Stomach (tissue), 8 donors: ENCODE measurements at regions not wholly inside any gene's neighbourhood (a gene's known extent, or its start where the extent isn't known, plus 50 kb on each side); places are given as distances from the start of the nearest gene placed in this dataset.

Experiments used
- DNase-seq, 2 donors: peaks; one replicate each; pipeline versions ENCODE4 v3.0.0 to v3.0.0-alpha.2; 2013 to 2019
- H3K27ac ChIP-seq, 5 donors: fragments of 200-600 bp in 4 of 5; sonication (generic) in 4 of 5; one replicate each; pipeline ENCODE4 v1.5.1; 2013 to 2019; ENCODE audit warnings: mild to moderate bottlenecking in 1 of 5, moderate library complexity in 1 of 5
- H3K27me3 ChIP-seq, 3 donors: fragments of 200-600 bp; sonication (generic); one replicate each; pipeline ENCODE4 v1.5.1; 2017 to 2019; ENCODE audit warnings: mixed run types in 1 of 3
- H3K36me3 ChIP-seq, 4 donors: fragments of 200-600 bp; sonication (generic); 1 replicate in 3 of 4; 2 replicates in 1 of 4; pipeline ENCODE4 v1.5.1; 2016 to 2019
- H3K4me1 ChIP-seq, 4 donors: fragments of 200-600 bp; sonication (generic); one replicate each; pipeline ENCODE4 v1.5.1; 2016 to 2019
- H3K4me3 ChIP-seq, 4 donors: fragments of 200-600 bp; sonication (generic) in 3 of 4; one replicate each; pipeline ENCODE4 v1.5.1; 2016 to 2019; ENCODE audit warnings: mild to moderate bottlenecking in 1 of 4
- H3K9me3 ChIP-seq, 4 donors: fragments of 200-600 bp; sonication (generic); one replicate each; pipeline ENCODE4 v1.5.1; 2016 to 2019
- CTCF ChIP-seq, 7 experiments: fragments of 450-650 bp in 4 of 7; fragments of 200-600 bp in 3 of 7; sonication (generic) in 3 of 7; IDR thresholded peaks; one replicate each; pipeline ENCODE4 v1.5.1; 2016 to 2019; ENCODE audit warnings: antibody characterized with exemption in 7 of 7, control low read depth in 2 of 7, mild to moderate bottlenecking in 1 of 7
- EP300 ChIP-seq: sonication (generic); formaldehyde crosslinking; IDR thresholded peaks from one replicate; pipeline ENCODE4 v1.6.1; 2017; ENCODE audit warnings: antibody characterized with exemption
- POLR2A ChIP-seq, 4 donors: fragments of 450-650 bp; IDR thresholded peaks; one replicate each; pipeline ENCODE4 v1.6.1; 2016; ENCODE audit warnings: antibody characterized with exemption in 4 of 4, control low read depth in 2 of 4, mild to moderate bottlenecking in 1 of 4, moderate library complexity in 1 of 4
- POLR2AphosphoS5 ChIP-seq, 3 donors: sonication (generic); formaldehyde crosslinking; IDR thresholded peaks; one replicate each; pipeline ENCODE4 v1.6.1; 2016; ENCODE audit warnings: antibody characterized with exemption in 3 of 3
- WGBS, 5 donors: extraction: QIAGEN DNeasy Blood & Tissue Kit in 3 of 5; methylation state at CpG; one replicate each; pipeline versions ENCODE4 v1.1.5 to v1.1.7; 2013 to 2018; 5-methylcytosine and 5-hydroxymethylcytosine counted together
- intact Hi-C: fragments of 100-400 bp; cut with DNase I; formaldehyde crosslinking; loops from one replicate; pipeline ENCODE4 v1.15.1; 2023; ENCODE audit warnings: low total_unique reads
- donor health status: healthy with polysubstance abuse.
- donor health status: Bipolar disorder and iron deficiency.
- donor health status: healthy.

- no peaks in the 10 kb centered on the region for H3K4me1 ChIP-seq
- H3K36me3 ChIP-seq: no peaks in the 10 kb centered on the region
- DNase-seq: no peak
- no peak overlapping the region for H3K27ac ChIP-seq
- 41 to 61% (median 57%) methylated on average over 1 of the region's 1 CpG for WGBS, 5 donors
- H3K9me3 ChIP-seq: no peaks in the 10 kb centered on the region
- H3K4me3 ChIP-seq: no peak overlapping the region
- intact Hi-C loops: no loop called here
- H3K27me3 ChIP-seq: no peaks in the 10 kb centered on the region
- TF ChIP-seq EP300 (no peak), CTCF (IDR thresholded peaks at IDR 0.05) (no peak), POLR2A (IDR thresholded peaks at IDR 0.05) (no peak), POLR2AphosphoS5 (IDR thresholded peaks at IDR 0.05) (no peak)
Measured at GRCh38 chr1:104189207-104189606, 439.5 kb downstream of the AMY1C start.

GRCh38 chr1:104190821-104191220, 441.1 kb downstream of the AMY1C start:
- Histone ChIP-seq H3K9me3 (no peaks in the 10 kb centered on the region), H3K36me3 (no peaks in the 10 kb centered on the region)
- TF ChIP-seq POLR2A (IDR thresholded peaks at IDR 0.05) (no peak), CTCF (IDR thresholded peaks at IDR 0.05) (no peak), EP300 (no peak)

GRCh38 chr1:104195395-104195794, 445.7 kb downstream of the AMY1C start:
- Histone ChIP-seq H3K4me3 (no peak overlapping the region), H3K4me1 (no peaks in the 10 kb centered on the region), H3K27ac (no peak overlapping the region), H3K36me3 (no peaks in the 10 kb centered on the region), H3K27me3 (no peaks in the 10 kb centered on the region), H3K9me3 (peaks cover 0 to 17% (median 4%) of the 10 kb centered on the region in 4 donors)
- TF ChIP-seq CTCF (IDR thresholded peaks at IDR 0.05): no peak
- no peak for TF ChIP-seq POLR2AphosphoS5 (IDR thresholded peaks at IDR 0.05)
- no peak for TF ChIP-seq EP300
- TF ChIP-seq POLR2A (IDR thresholded peaks at IDR 0.05): no peak
- no peak for DNase-seq
- intact Hi-C loops: no loop called here

More at GRCh38 chr1:104190821-104191220, 441.1 kb downstream of the AMY1C start:
- H3K4me1 ChIP-seq: no peaks in the 10 kb centered on the region
- intact Hi-C loops: no loop called here
- DNase-seq: no peak
- no peak overlapping the region for H3K4me3 ChIP-seq
- no peak overlapping the region for H3K27ac ChIP-seq
- H3K27me3 ChIP-seq: no peaks in the 10 kb centered on the region
- 22 to 48% (median 32%) methylated on average over 1 of the region's 1 CpG for WGBS, 5 donors

DNA sequence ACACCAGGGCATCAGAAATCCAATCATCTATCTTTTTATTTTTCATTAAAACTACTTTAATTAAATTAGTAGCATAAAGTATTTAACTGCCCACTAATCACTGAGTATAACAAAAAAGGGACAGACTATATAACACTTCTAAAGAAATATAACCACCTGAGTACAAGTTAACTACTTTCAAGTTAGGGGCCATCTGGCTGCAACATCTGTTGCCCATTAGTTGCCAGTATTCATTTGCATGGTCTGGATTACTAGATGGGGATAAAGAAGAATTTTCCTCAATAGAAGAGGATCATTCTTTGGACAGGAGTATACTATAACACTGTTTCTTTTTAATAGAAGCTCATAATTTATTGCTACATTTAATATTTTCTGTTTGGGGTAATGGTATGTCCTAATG, 446.4 kb downstream of the AMY1C start:
- no peak for DNase-seq
- Histone ChIP-seq H3K27me3 (no peaks in the 10 kb centered on the region), H3K36me3 (no peaks in the 10 kb centered on the region), H3K4me3 (no peak overlapping the region), H3K9me3 (peaks cover 0 to 23% (median 6%) of the 10 kb centered on the region in 4 donors), H3K27ac (no peak overlapping the region), H3K4me1 (no peaks in the 10 kb centered on the region)
- TF ChIP-seq POLR2AphosphoS5 (IDR thresholded peaks at IDR 0.05) (no peak), POLR2A (IDR thresholded peaks at IDR 0.05) (no peak), EP300 (no peak), CTCF (IDR thresholded peaks at IDR 0.05) (no peak)
- intact Hi-C loops: no loop called here
